ENCODE measurements at regions not wholly inside any gene's neighbourhood (a gene's known extent, or its start where the extent isn't known, plus 50 kb on each side); places are given as distances from the start of the nearest gene placed in this dataset.

- no peak overlapping the region for H3K4me2 ChIP-seq (ENCODE audit: insufficient read depth, low read length)
- no TSS peak for BruUV-seq (replicated peaks)
- no peaks in the 10 kb centered on the region for H3K9me1 ChIP-seq (replicated peaks; ENCODE audit: control insufficient read depth, extremely low read depth, insufficient read depth, low read length)
- intact Hi-C loops (cut with micrococcal nuclease) (loop anchor here (10.0 kb wide), 1 partner anchor 1422 kb away; no protein-coding TSS in a partner anchor), dilution Hi-C loops (cut with MboI; ENCODE audit: extremely low pct_ligation_motif_present, low sequenced_read_pairs) (no loop called here)
- POLR2A ChIA-PET: no interaction called here
- TF ChIP-seq MYC (IDR thresholded peaks at IDR 0.05; ENCODE audit: low read depth, low read length) (no peak), GATA2 (IDR thresholded peaks at IDR 0.05; ENCODE audit: insufficient read depth, insufficient read length, low read depth, low read length) (no peak), CTCF (IDR thresholded peaks at IDR 0.05; ENCODE audit: extremely low read depth in 1 of 2, insufficient read depth in 1 of 2, low read depth in 1 of 2, low read length in 2 of 2) (no peak), POLR2AphosphoS5 (IDR thresholded peaks at IDR 0.05; ENCODE audit: insufficient read depth, low read depth, low read length) (no peak), FOS (IDR thresholded peaks at IDR 0.05; ENCODE audit: borderline replicate concordance, insufficient read depth, low read length) (no peak), JUN (IDR thresholded peaks at IDR 0.05; ENCODE audit: borderline replicate concordance, insufficient read depth, insufficient read length, low read depth) (no peak), MAX (IDR thresholded peaks at IDR 0.05; ENCODE audit: insufficient read depth, insufficient read length) (no peak)
- H3K36me3 ChIP-seq (ENCODE audit: control insufficient read depth in 2 of 2, extremely low read depth in 1 of 2, insufficient read depth in 2 of 2, low read length in 2 of 2): no peaks in the 10 kb centered on the region
- no peaks in the 10 kb centered on the region for H3K4me1 ChIP-seq (ENCODE audit: control insufficient read depth, extremely low read depth, insufficient read depth, low read length)
- DNase-seq (ENCODE audit: low read depth, low spot score) (no peak), FAIRE-seq (no peak)
- H3K4me3 ChIP-seq (replicated peaks in 1 of 3; ENCODE audit: insufficient read depth in 1 of 3, low read depth in 1 of 3, low read length in 3 of 3): no peak overlapping the region
- no peak overlapping the region for H3K27ac ChIP-seq (ENCODE audit: insufficient read depth, low read depth, low read length)
- H4K20me1 ChIP-seq (replicated peaks; ENCODE audit: control insufficient read depth, extremely low read depth, insufficient read depth, low read length): no peaks in the 10 kb centered on the region
- CTCF ChIA-PET: no interaction called here
- no peak overlapping the region for H2AFZ ChIP-seq (ENCODE audit: low read depth, low read length)
- no peak overlapping the region for H3K9ac ChIP-seq (replicated peaks; ENCODE audit: extremely low read depth, insufficient read depth, low read length)
- H3K27me3 ChIP-seq (ENCODE audit: control insufficient read depth in 2 of 2, insufficient read depth in 2 of 2, low read length in 2 of 2): peaks cover 0 to 6% of the 10 kb centered on the region in 2 experiments
- H3K79me2 ChIP-seq (ENCODE audit: control insufficient read depth, insufficient read depth, low read length): no peaks in the 10 kb centered on the region
- H3K9me3 ChIP-seq (replicated peaks; ENCODE audit: control insufficient read depth, insufficient read depth, low read length): no peaks in the 10 kb centered on the region
These were observed 738.9 kb upstream of the PTBP2 start for GRCh38 chr1:95982711-95983110.

Measured in endothelial cell of umbilical vein (primary cell).